ENCODE measurements at regions not wholly inside any gene's neighbourhood (a gene's known extent, or its start where the extent isn't known, plus 50 kb on each side); places are given as distances from the start of the nearest gene placed in this dataset.
A peak's percentile ranks its signal among the peaks of the same experiment; 100 is the strongest.

DNA sequence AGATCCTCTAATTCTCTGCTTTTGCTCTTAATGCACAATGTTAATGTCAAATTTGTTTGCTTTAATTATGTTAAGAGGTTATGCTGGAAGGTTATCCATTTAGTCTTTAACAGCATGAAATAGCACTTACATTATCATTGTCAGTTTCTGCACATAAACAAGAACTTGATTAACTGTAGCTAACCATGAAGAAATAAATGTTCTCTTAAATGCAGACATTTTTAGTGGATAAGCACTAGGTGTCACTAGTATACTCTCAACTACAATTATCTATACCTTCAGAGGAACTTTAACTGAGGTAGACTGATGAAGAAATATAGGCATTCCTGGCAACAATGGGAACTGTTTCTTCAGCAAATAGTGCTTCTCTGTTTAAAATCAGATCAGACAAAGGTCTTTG lies 178.8 kb upstream of the CHST9 start:
- H3K27me3 ChIP-seq: no peaks in the 10 kb centered on the region
- H3K9me3 ChIP-seq: no peaks in the 10 kb centered on the region
- H3K36me3 ChIP-seq: no peaks in the 10 kb centered on the region
- no peak for TF ChIP-seq POLR2AphosphoS5 (IDR thresholded peaks at IDR 0.05)
- TF ChIP-seq, protein P1, sequence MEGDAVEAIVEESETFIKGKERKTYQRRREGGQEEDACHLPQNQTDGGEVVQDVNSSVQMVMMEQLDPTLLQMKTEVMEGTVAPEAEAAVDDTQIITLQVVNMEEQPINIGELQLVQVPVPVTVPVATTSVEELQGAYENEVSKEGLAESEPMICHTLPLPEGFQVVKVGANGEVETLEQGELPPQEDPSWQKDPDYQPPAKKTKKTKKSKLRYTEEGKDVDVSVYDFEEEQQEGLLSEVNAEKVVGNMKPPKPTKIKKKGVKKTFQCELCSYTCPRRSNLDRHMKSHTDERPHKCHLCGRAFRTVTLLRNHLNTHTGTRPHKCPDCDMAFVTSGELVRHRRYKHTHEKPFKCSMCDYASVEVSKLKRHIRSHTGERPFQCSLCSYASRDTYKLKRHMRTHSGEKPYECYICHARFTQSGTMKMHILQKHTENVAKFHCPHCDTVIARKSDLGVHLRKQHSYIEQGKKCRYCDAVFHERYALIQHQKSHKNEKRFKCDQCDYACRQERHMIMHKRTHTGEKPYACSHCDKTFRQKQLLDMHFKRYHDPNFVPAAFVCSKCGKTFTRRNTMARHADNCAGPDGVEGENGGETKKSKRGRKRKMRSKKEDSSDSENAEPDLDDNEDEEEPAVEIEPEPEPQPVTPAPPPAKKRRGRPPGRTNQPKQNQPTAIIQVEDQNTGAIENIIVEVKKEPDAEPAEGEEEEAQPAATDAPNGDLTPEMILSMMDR (IDR thresholded peaks at IDR 0.05): peak in 2 of 3 experiments; percentile 8 to 19
- no peaks in the 10 kb centered on the region for H3K4me1 ChIP-seq
- H3K27ac ChIP-seq (replicated peaks in 1 of 4): no peak overlapping the region
- no peak for DNase-seq (ENCODE audit: extremely low spot score)
- no peak overlapping the region for H3K4me3 ChIP-seq
- intact Hi-C loops (cut with DNase I): loop anchor here (5.0 kb wide), 1 partner anchor 233 kb away; no protein-coding TSS in a partner anchor

DNA sequence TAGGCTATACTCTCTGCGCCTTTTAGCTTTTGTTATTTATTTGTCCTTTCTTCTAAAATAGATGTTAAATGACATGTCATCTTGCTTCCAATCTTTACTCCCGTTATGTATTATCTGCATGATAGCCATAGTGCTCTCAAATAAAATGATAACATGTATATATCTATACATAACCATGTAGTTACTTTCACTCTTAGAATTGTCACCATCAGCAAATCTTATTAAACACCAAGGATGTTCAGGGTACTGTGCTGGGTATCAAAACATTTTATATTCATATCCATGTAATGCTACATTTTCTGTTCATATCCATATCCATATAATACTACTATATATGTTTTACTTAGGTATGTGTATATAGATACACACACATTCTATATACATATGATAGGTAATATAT lies 176.4 kb upstream of the CHST9 start:
- 83% methylated on average over 2 of the region's 2 CpGs for WGBS

DNA sequence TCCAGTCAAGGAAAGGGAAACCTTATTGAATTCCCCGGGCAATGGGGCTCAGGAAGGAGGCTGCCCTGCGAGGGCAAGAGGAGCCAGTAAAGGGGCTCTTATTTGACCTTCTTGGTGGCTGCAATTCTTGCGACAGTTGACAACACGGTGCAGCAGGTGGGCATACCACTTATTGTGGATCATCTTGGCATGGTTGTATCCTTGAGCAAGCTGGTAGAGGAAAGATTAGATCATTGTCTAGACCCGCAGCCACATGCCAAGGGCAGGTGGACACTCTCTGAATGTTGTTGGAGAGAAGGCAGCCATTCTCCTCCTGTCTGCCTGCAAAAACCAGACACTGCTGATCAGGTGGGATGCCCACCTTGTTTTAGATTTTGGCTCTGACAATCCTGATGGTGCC lies 170.2 kb upstream of the CHST9 start:
- Histone ChIP-seq H3K36me3 (no peaks in the 10 kb centered on the region), H3K27ac (replicated peaks in 1 of 4) (no peak overlapping the region), H3K4me1 (no peaks in the 10 kb centered on the region), H3K9me3 (no peaks in the 10 kb centered on the region), H3K27me3 (no peaks in the 10 kb centered on the region), H3K4me3 (no peak overlapping the region)
- 93% methylated on average over 5 of the region's 5 CpGs for WGBS
- intact Hi-C loops (cut with DNase I): no loop called here
- TF ChIP-seq, protein P1 (IDR thresholded peaks at IDR 0.05): no peak
- no peak for DNase-seq (ENCODE audit: extremely low spot score)

More for the DNA sequence above, 176.4 kb upstream of the CHST9 start:
- Histone ChIP-seq H3K27ac (replicated peaks in 1 of 4) (no peak overlapping the region), H3K27me3 (no peaks in the 10 kb centered on the region), H3K4me1 (no peaks in the 10 kb centered on the region), H3K36me3 (no peaks in the 10 kb centered on the region), H3K9me3 (no peaks in the 10 kb centered on the region), H3K4me3 (no peak overlapping the region)
- intact Hi-C loops (cut with DNase I): loop anchor here (5.0 kb wide), 1 partner anchor 236 kb away; no protein-coding TSS in a partner anchor
- no peak for DNase-seq (ENCODE audit: extremely low spot score)
- TF ChIP-seq POLR2A (IDR thresholded peaks at IDR 0.05; ENCODE audit: low read depth) (no peak), EP300 (IDR thresholded peaks at IDR 0.05) (no peak), POLR2AphosphoS5 (IDR thresholded peaks at IDR 0.05) (no peak)

- Histone ChIP-seq H3K4me1 (no peaks in the 10 kb centered on the region), H3K27me3 (no peaks in the 10 kb centered on the region), H3K4me3 (no peak overlapping the region), H3K27ac (replicated peaks in 1 of 4) (no peak overlapping the region), H3K36me3 (no peaks in the 10 kb centered on the region), H3K9me3 (no peaks in the 10 kb centered on the region)
- TF ChIP-seq, protein P1 (IDR thresholded peaks at IDR 0.05): no peak
- no peak for TF ChIP-seq EP300 (IDR thresholded peaks at IDR 0.05)
- intact Hi-C loops (cut with DNase I): no loop called here
- 82% methylated on average over 4 of the region's 4 CpGs for WGBS
- no peak for DNase-seq (ENCODE audit: extremely low spot score)
Measured at GRCh38 chr18:27353273-27353672, 168.2 kb upstream of the CHST9 start.

GRCh38 chr18:27349284-27349882 lies 164.3 kb upstream of the CHST9 start:
- intact Hi-C loops (cut with DNase I): no loop called here
- no peak for DNase-seq (ENCODE audit: extremely low spot score)
- Histone ChIP-seq H3K27me3 (no peaks in the 10 kb centered on the region), H3K4me3 (no peak overlapping the region), H3K9me3 (no peaks in the 10 kb centered on the region), H3K36me3 (no peaks in the 10 kb centered on the region), H3K27ac (replicated peaks in 1 of 4) (no peak overlapping the region), H3K4me1 (no peaks in the 10 kb centered on the region)
- WGBS: 84% methylated on average over 4 of the region's 4 CpGs
- no peak for TF ChIP-seq EP300 (IDR thresholded peaks at IDR 0.05)
- TF ChIP-seq, protein P1 (IDR thresholded peaks at IDR 0.05): no peak
- TF ChIP-seq POLR2A (IDR thresholded peaks at IDR 0.05; ENCODE audit: low read depth): no peak
- TF ChIP-seq POLR2AphosphoS5 (IDR thresholded peaks at IDR 0.05): no peak

Data from esophagus muscularis mucosa (tissue), 4 donors.